ENCODE measurements at regions not wholly inside any gene's neighbourhood (a gene's known extent, or its start where the extent isn't known, plus 50 kb on each side); places are given as distances from the start of the nearest gene placed in this dataset.
A peak's percentile ranks its signal among the peaks of the same experiment; 100 is the strongest.

- DNase-seq (ENCODE audit: low read depth), result no peak
Observed at GRCh38 chr12:75599061-75599460, 87.7 kb upstream of the KRR1 start.

- DNase-seq (ENCODE audit: low read depth), result no peak
Observed at GRCh38 chr12:75596406-75596805, 85.0 kb upstream of the KRR1 start.

- no peak for DNase-seq (ENCODE audit: low read depth)
Observed at GRCh38 chr12:75592638-75593335, 81.4 kb upstream of the KRR1 start.

DNA sequence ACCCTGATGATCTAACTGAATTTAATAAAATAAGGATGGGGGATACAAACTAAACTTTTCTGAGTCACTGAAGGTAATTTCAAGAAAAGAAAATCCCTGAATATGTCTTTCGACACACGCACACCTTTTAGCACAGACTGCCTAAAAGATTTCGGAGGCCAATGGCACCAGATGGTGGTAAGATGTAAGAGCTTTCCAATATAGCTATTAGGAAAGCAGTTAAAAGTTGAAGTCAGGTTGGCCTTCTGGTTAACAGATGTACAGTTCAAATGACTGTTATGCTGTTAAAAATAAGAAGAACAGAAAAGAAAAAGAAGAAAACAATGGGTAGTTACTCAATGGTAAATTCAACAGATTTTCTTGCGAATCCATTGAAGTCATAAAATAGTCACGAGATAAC is 80.7 kb upstream of the KRR1 start:
- DNase-seq (ENCODE audit: low read depth), result no peak

- no peak for DNase-seq (ENCODE audit: low read depth)
Observed at GRCh38 chr12:75591628-75592027, 80.2 kb upstream of the KRR1 start.

DNA sequence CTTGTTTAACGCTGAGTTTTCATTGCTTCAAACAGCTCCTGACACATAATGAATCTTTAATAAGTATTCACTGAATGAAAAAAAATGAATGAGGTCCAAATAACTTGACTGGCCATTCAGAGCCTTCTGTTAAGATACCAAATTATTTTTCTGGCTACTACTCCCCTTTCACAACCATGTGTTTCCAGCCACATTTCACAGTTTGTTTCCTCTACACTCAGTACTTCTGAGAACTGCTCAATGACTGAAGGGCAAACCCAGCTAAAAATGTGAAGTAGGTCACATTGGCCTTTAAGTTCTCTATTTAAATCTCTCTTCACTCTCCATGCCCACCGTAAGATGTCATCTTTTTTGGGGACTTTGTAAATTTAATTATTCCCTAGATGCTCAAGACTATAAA is 78.4 kb upstream of the KRR1 start:
- DNase-seq (ENCODE audit: low read depth), result no peak

DNA sequence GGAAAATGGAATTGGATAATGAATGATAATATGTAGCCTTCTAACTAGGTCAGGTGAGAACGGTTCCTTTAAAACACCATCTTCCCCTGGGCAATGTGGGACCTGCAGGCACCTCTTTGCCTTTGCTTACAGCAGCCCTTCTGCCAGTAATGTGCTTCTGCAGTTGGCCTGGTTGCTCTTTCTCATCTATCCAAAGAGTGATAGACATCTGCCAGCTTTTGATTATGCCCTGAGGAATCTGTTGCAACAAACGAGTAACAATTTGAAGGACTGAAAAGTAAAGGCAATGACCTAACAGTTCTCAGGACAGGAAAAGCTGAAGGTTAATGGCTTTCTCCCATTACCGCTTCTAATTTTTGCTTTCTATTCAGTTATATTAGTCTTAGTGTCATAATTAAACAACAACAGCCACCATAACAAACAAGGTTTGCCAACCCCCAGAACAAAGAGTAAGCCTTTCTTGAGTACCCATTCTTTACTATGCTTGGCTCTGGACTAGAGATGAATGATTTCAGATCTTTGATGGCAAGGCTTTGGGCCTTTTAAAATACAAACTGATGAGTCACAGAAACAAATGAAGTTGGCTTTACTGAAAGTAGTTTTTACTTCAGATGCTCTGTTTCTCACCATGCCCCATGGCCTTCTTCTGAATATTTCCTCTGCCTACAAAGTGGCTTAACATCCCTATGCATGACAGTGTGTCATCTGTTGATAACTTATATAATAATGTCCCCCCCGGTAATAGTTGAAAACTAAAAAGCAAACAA is 76.1 kb upstream of the KRR1 start:
- DNase-seq (ENCODE audit: low read depth), result peak; percentile 55

DNA sequence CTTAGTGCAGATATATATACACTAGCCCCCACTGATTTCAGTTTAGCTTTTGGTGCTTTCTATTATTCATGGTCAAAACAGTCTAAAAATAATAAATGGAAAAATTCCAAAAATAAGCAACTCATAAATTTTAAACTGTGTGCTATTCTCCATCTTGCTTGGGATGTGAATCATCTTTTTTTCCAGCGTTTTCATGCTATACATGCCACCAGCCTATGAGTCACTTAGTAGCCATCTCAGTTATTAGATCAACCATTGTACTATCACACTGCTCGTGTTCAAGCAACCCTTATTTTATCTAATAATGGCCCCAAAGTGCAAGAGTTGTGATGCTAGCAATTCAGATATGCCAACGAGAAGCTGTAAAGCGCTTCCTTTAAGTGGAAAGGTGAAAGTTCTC is 73.9 kb upstream of the KRR1 start:
- peak; percentile 96 for DNase-seq (ENCODE audit: low read depth)

GRCh38 chr12:75583355-75583754 is 71.9 kb upstream of the KRR1 start:
- DNase-seq (ENCODE audit: low read depth), result no peak

DNA sequence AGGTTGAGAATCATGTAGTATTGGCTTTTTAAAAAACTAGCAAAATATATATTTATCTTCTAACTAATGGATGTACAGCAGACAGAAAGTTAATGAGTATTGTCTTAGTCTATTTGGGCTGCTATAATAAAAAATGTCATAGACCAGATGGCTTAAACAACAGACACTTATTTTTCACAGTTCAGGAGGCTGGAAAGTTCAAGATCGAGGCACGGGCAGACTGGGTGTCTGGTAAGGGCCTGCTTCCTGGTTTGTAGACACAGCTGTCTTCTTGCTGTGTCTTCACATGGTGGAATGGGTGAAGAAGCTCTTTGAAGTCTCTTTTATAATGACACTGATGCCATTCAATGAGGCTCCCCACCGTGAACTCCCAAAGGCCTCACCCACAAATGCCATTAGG is 70.1 kb upstream of the KRR1 start:
- no peak for DNase-seq (ENCODE audit: low read depth)

- no peak for DNase-seq (ENCODE audit: low read depth)
Observed at GRCh38 chr12:75579552-75579951, 68.1 kb upstream of the KRR1 start.

DNA sequence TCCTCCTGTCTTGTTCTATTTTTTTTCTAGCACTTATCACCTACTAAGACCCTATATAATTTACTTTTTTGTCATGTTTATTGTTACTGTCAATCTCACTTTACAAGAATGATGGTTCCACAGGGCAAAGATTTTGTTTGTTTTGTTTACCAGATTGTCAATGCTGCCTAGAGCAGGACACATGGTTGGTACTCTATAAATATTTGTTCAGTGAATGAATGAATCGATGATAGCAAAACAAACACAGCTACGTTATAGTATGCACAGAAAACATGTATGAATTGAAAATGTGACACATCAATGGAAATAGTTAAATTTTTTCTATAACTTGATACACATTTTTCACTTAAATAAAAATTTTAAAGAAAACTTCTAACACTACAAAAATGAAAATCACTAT is 67.1 kb upstream of the KRR1 start:
- no peak for DNase-seq (ENCODE audit: low read depth)

DNA sequence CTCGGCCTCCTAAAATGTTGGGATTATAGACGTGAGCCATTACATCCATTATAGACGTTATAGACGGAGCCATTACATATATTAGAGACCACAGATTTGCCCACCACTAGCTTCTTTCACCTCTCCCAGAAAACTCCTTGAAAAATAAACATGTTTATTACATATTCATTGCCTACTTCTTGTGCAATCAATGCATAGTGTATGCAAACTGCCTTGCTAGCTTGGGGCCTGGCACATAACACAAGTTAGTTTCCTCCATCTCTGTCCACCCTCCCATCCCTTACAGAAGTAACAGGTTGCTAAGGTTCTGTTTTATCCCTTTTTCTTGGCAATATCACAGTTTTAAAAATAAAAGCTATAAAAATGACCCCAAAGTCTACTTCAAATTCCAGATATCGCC is 66.4 kb upstream of the KRR1 start:
- DNase-seq (ENCODE audit: low read depth), result no peak

- no peak for DNase-seq (ENCODE audit: low read depth)
Observed at GRCh38 chr12:75571656-75572205, 60.3 kb upstream of the KRR1 start.

GRCh38 chr12:75571204-75571603 is 59.8 kb upstream of the KRR1 start:
- DNase-seq (ENCODE audit: low read depth), result no peak

- no peak for DNase-seq (ENCODE audit: low read depth)
Observed at GRCh38 chr12:75568801-75569200, 57.4 kb upstream of the KRR1 start.

- DNase-seq (ENCODE audit: low read depth), result peak; percentile 18
Observed at GRCh38 chr12:75568393-75568792, 57.0 kb upstream of the KRR1 start.

- no peak for DNase-seq (ENCODE audit: low read depth)
Observed at GRCh38 chr12:75565795-75566194, 54.4 kb upstream of the KRR1 start.

DNA sequence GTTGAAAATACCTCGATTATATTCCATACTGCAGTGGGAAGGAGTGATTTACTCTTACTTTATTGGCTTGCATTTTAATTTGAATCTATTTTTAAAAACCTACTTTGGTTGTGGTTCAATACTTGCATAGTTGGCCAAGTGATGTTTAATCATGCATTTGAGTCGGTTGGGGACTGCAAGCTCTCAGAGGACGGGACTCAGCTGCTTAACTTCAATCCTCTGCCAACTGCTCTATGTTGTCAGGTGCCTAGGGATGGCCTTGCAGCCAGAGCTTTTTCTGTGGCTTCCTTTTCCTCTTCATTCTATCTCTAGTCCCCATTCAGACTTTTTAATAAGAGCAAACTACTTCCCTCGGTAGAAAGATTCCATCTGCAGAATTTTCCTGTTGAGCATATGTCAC is 53.4 kb upstream of the KRR1 start:
- no peak for DNase-seq (ENCODE audit: low read depth)

DNA sequence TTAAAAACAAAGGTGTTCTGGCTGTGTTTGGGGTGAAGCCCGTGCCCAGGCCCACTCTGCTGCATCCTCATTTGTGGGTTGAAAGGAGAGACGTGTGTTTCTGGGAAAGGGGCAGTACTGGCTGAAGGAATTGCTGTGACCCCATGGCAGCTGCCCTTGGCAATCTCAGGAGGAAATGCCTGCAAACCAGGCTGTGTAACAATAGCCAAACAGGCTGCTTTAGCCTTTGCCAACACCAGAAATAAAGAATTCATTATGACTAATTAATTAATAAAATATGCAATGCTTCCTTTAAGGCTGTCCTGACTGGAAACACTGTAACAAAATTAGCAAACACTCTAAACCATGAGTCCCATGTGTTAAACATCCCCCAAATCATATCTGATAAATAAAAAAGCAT is 53.0 kb upstream of the KRR1 start:
- peak; percentile 55 for DNase-seq (ENCODE audit: low read depth)

GRCh38 chr12:75563351-75563750 is 51.9 kb upstream of the KRR1 start:
- no peak for DNase-seq (ENCODE audit: low read depth)

DNA sequence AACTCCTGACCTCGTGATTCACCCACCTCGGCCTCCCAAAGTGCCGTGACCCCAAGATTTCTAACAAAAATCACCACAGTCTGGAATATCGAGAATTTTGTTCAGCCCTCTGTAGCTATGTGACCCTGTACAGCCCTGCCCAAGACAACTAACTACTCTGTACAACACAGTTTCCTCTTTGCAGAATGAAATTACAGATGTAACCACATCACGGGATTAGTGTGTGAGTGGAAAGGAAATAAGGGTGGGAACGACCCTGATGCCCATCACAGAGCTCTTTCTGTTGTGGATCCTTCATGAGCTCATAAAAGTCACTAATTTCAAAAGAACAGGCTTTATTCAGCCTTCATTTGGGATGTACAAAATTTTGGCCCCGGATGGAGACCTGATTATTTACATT is 50.5 kb upstream of the KRR1 start:
- no peak for DNase-seq (ENCODE audit: low read depth)
